Kidney tubule cell (primary cell): ENCODE measurements at regions not wholly inside any gene's neighbourhood (a gene's known extent, or its start where the extent isn't known, plus 50 kb on each side); places are given as distances from the start of the nearest gene placed in this dataset.
"Not testable (repeated sequence)": the region's sequence is repeated elsewhere in the genome, so short reads cannot be mapped to it uniquely, and the experiment has no call there.

ENCODE experiments used
- DNase-seq: peaks from one replicate; pipeline ENCODE4 v3.0.0-alpha.2; 2018; ENCODE audit warnings: low spot score

DNA sequence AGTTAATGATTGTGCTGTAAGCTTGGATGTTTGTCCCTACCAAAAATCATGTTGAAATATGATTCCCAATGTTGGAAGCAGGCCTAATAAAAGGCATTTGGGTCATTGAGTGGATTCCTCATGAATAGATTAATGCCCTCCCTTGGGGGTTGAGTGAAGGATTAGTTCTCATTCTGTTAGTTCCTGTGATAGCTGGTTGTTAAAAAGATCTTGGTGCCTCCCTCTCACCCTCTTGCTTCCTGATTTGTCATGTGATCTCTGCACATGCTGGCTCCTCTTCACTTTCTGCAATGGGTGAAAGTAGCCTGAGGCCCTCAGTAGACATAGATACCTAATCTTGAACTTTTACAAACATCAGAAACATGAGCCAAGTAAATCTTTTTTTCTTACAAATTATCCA is 115.6 kb upstream of the HCRTR2 start:
- DNase-seq: no peak

DNA sequence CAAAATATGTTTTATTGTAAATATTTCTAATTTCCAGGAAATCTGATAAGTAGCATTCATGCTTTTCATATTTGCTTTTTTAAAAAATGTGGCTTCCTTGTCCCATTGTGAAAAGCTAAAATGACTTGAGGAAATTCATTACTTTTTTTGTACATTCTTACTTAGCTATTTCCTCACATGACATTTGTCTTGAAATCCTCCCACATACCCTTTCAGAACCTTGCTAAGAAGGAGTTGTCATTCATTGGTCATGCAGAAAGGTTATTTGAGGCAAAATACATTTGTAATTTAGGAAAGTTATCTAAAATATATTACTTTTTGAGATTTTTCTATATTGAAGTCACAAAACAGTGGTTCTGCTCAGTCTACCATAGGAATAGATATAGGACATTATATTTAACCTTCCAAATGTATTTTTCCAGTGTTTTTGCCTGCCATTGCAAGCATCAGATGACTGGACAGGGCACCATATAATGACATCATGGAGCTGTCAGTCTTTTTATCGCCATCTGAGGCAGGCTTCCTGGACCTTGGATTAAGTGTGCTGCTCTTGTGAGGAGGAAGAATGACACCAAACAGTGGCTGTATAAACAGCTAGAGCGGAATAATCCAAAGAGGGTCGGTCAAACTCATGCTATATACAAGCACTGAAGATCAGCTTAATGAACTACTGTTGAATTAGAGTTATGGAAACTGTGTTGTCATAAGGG is 109.4 kb upstream of the HCRTR2 start:
- DNase-seq: no peak

DNA sequence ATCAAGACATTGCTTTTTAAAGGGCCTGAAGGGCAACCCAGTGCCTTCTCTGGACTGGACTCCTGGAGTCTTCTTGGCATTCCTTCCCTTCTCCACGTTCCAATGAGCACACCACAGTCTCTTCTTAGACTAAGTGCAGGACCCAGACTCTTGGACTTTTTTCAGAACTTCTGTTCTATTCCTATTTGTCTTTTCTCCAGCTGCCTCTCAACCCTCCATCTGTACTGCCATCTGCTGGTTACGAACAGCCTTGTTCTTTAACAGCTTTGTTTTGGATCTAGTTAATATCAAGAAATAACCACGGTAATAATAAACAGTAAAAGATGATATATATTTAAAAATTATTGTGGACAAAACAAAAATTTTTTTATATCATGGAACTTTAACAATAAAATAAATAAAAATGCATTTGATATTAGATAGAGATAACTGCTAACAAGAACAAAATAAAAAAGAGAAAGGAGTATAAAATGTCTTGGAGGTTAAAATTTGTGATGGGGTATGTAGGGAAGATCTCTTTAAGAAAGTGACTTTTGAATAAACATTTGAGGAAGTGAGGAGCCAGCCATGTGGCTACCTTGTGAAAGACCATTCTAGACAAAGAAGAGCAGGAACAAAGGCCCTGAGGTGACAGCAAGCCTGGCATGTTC is 105.1 kb upstream of the HCRTR2 start:
- DNase-seq: peak; percentile 56

DNA sequence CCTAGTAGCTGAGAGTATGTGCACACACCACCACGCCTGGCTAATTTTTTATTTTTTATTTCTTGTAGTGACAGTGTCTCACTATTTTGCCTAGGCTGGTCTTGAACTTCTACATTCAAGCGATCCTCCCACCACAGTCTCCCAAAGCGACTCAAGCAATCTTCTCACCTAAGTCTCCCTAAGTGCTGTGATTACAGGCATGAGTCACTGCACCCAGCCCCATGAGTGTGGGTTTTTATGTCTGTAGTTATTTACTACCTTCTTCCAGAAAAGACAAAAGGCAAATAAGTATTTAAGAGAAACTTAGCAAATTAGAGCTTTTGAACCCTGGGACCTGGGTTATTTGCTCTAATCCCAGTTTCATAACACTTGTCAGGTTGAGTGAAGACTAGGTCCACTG is 92.3 kb upstream of the HCRTR2 start:
- no peak for DNase-seq

DNA sequence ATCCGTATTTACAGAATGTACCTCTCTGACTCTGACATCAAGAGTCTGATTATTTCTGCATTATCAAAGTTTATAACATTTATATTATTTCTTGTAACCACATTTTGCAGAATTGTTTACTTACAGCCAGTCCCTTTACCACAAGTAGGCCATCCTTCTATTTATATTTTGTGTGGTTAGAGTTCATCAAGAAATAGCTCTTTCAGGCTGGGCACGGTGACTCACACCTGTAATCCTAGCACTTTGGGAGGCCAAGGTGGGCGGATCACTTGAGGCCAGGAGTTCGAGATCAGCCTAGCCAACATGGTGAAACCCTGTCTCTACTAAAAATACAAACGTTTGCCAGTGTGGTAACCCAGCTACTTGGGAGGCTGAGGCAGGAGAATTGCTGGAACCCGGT is 86.3 kb upstream of the HCRTR2 start:
- DNase-seq: not testable (repeated sequence)

DNA sequence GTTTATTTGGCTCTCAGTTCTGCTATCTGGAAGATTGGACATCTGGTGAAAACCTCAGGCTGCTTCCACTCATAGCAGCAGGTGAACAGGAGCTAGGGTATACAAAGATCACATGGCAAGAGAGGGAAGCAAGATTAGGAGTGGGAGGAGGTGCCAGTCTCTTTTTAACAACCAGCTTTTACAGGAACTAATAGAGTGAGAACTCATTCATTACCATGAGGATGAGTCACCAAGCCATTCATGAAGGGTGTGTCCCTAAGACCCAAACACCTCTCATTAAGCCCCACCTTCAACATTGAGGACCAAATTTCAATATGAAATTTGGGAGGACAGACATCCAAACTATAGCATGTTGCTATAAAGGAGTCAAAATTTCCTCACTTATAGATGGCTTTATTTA is 85.4 kb upstream of the HCRTR2 start:
- DNase-seq: peak; percentile 3

DNA sequence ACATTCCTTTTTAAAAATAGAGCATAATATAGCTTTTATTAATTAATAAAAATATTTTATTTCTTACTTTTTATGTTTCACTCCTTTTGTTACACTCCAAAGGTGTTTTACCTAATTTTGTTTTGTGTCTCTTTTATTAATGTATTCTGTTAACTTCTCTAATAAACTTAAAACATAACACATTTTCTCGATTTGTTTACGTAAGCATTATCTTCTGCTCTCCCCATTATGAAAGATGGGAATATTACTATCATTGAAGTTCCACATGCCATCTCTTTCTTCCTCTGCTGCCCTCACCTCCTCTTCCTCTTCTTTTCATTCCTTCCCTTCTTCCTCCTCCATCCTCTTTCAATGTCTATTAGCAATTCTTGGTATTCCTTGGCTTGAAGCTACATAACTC is 85.0 kb upstream of the HCRTR2 start:
- DNase-seq: no peak

DNA sequence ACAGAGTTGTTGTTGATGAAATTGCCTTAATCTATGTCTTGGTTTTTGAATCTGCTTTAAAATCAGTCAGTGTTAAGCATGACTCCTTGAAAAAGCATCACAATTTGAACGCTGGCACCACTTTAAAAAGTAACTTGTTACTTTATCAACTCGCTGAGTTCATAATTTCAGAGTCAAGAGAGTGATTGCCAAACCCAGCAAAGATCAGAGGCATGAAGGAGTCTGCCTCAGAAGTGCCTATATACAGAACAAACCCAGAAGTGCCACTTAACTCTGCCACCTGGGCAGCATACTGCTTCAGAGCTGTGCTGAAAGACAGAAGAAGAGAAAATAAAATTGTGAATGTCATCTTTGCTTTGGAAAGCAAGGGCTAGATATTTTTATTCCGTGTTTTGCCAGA is 73.6 kb upstream of the HCRTR2 start:
- no peak for DNase-seq

DNA sequence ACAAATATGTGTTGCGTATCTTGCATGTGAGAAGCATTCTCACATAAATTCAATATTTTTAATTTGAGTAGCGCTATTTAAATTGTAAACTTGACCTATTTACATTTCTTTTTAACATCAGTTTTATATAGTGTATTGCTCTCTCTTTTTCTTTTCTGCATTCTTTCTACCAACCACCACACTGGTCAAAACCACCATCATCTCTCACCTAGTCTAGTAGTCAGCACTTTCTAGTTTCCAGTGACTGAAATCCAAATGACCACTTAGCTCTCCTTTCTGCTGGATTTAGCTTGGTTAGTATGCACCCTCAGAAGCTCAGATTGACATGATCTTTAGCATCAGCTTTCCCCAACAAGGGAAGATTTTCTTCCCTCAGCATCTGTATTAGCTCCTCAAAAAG is 73.2 kb upstream of the HCRTR2 start:
- no peak for DNase-seq

DNA sequence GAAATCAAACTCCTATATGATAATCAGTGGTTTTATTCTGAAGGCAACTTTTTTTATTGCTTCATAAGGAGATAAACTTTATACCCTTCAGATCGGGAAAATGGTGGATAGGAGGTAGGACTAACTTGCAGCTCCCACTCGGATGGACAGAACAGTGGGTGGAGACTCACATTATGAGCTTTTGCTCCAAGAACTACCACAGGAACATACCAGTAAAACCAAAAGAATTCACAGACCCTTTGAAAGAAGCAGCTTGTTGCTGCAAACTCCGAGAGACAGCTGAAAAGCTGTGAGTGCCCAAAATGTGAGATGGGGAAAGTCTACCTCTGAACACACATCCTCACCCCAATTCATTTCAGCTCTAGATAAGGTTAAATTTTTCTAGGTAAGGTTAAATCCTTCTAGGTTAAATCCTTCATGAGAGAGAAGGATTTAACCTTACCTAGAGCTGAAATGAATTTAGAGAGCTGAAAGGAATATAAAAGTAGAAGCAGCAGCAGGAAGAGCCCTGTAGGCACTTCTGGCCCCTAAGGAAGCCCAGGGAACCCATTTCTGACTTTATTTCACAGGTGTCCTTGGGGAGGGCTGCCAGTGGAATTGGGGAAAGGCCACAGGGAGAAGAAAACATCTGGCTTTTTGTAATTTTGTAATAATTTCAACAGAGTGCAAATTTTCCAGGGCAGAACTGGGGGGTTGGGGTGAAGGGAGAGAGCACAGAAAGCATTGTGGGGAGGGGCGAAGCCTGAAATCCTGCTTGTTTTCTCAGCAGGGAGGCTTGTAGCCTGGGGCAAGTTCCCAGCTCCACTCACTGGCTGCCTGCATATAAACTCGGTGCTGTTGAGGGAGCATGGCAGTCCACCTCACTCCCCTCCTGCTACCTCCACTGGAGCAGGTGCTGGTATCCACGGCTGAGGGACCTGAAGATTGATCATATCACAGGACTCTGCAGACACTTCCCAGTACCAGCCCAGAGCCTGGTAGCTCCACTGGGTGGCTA is 65.9 kb upstream of the HCRTR2 start:
- no peak for DNase-seq

DNA sequence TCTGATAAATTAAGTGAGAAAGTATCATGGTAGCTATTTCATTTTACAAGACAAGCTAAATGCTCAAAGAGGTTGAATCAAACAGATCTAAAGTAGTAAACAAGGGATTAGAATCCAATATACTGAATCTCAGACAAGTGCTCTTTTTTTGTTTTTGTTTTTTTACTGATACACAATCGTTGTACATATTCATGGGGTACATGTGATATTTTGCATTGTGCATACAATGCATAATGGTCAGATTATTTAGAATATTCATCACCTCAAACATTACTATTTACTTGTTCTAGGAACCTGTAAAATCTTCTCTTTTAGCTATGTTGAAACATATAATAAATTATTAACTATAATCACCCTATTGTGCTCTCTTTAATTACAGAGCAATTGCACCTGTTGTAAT is 57.0 kb upstream of the HCRTR2 start:
- DNase-seq: no peak

DNA sequence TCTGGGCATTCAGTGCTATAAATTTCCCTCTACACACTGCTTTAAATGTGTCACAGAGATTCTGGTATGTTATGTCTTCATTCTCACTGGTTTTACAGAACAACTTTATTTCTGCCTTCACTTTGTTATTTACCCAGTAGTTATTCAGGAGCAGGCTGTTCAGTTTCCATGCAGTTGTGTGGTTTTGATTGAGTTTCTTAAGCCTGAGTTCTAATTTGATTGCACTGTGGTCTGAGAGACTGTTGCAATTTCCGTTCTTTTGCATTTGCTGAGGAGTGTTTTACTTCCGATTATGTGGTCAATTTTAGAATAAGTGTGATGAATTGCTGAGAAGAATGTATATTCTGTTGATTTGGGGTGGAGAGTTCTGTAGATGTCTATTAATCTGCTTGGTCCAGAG is 50.1 kb upstream of the HCRTR2 start:
- not testable (repeated sequence) for DNase-seq
